NCI-H128 (cell line): ENCODE measurements at regions not wholly inside any gene's neighbourhood (a gene's known extent, or its start where the extent isn't known, plus 50 kb on each side); places are given as distances from the start of the nearest gene placed in this dataset.
"Not testable (repeated sequence)": the region's sequence is repeated elsewhere in the genome, so short reads cannot be mapped to it uniquely, and the experiment has no call there.

Experiments used
- DNase-seq: peaks from one replicate; lab custom pipeline; 2025; ENCODE audit not compliant: unreplicated experiment; lab: John Stamatoyannopoulos, UW

- DNase-seq, result no peak
Observed at GRCh38 chr11:97498891-97499290, 1109.1 kb downstream of the JRKL start.

- DNase-seq, result no peak
Observed at GRCh38 chr11:97502201-97502600, 1112.4 kb downstream of the JRKL start.

- DNase-seq, result no peak
Observed at GRCh38 chr11:97506076-97506759, 1116.4 kb downstream of the JRKL start.

GRCh38 chr11:97514446-97514845, 1124.6 kb downstream of the JRKL start:
- DNase-seq, result no peak

GRCh38 chr11:97516688-97517087, 1126.9 kb downstream of the JRKL start:
- DNase-seq, result no peak

- no peak for DNase-seq
Observed at GRCh38 chr11:97525273-97525672, 1135.5 kb downstream of the JRKL start.

GRCh38 chr11:97537407-97538150, 1147.8 kb downstream of the JRKL start:
- no peak for DNase-seq

- DNase-seq, result no peak
Observed at GRCh38 chr11:97544431-97544830, 1154.6 kb downstream of the JRKL start.

- no peak for DNase-seq
Observed at GRCh38 chr11:97548280-97548679, 1158.5 kb downstream of the JRKL start.

- no peak for DNase-seq
Observed at GRCh38 chr11:97557399-97557798, 1167.6 kb downstream of the JRKL start.

GRCh38 chr11:97567801-97568200, 1178.0 kb downstream of the JRKL start:
- DNase-seq, result no peak

GRCh38 chr11:97570636-97571035, 1180.8 kb downstream of the JRKL start:
- DNase-seq, result no peak

- not testable (repeated sequence) for DNase-seq
Observed at GRCh38 chr11:97573771-97574170, 1184.0 kb downstream of the JRKL start.

- no peak for DNase-seq
Observed at GRCh38 chr11:97574976-97575665, 1185.3 kb downstream of the JRKL start.

- DNase-seq, result no peak
Observed at GRCh38 chr11:97607291-97608000, 1217.6 kb downstream of the JRKL start.

- no peak for DNase-seq
Observed at GRCh38 chr11:97610000-97610399, 1220.2 kb downstream of the JRKL start.

- no peak for DNase-seq
Observed at GRCh38 chr11:97610854-97611253, 1221.0 kb downstream of the JRKL start.

- DNase-seq, result no peak
Observed at GRCh38 chr11:97611345-97611744, 1221.5 kb downstream of the JRKL start.

GRCh38 chr11:97614606-97615005, 1224.8 kb downstream of the JRKL start:
- DNase-seq, result no peak

GRCh38 chr11:97615546-97615945, 1225.7 kb downstream of the JRKL start:
- DNase-seq, result no peak

- DNase-seq, result no peak
Observed at GRCh38 chr11:97617031-97617430, 1227.2 kb downstream of the JRKL start.
